GM04504 (cell line): ENCODE measurements at regions not wholly inside any gene's neighbourhood (a gene's known extent, or its start where the extent isn't known, plus 50 kb on each side); places are given as distances from the start of the nearest gene placed in this dataset.
A peak's percentile ranks its signal among the peaks of the same experiment; 100 is the strongest.
"Not testable (repeated sequence)": the region's sequence is repeated elsewhere in the genome, so short reads cannot be mapped to it uniquely, and the experiment has no call there.

Experiments
- DNase-seq: peaks from one replicate; pipeline ENCODE4 v3.0.0-alpha.2; 2012; ENCODE audit warnings: low read depth

- DNase-seq: peak; percentile 8
These were observed 328.4 kb downstream of the PAPSS1 start for GRCh38 chr4:107391630-107392028.

GRCh38 chr4:107391009-107391629 lies 328.9 kb downstream of the PAPSS1 start:
- no peak for DNase-seq

- no peak for DNase-seq
These were observed 330.1 kb downstream of the PAPSS1 start for GRCh38 chr4:107389965-107390364.

GRCh38 chr4:107388736-107389274 lies 331.2 kb downstream of the PAPSS1 start:
- no peak for DNase-seq

- no peak for DNase-seq
These were observed 339.1 kb downstream of the PAPSS1 start for GRCh38 chr4:107380836-107381438.

GRCh38 chr4:107380190-107380589 lies 339.8 kb downstream of the PAPSS1 start:
- DNase-seq: no peak

- no peak for DNase-seq
These were observed 340.8 kb downstream of the PAPSS1 start for GRCh38 chr4:107379054-107379869.

- DNase-seq: no peak
These were observed 340.2 kb upstream of the DKK2 start for GRCh38 chr4:107376293-107376692.

GRCh38 chr4:107366900-107367299 lies 330.8 kb upstream of the DKK2 start:
- DNase-seq: no peak

- no peak for DNase-seq
These were observed 330.1 kb upstream of the DKK2 start for GRCh38 chr4:107366016-107366735.

GRCh38 chr4:107363125-107363524 lies 327.0 kb upstream of the DKK2 start:
- DNase-seq: no peak

GRCh38 chr4:107359208-107359607 lies 323.1 kb upstream of the DKK2 start:
- DNase-seq: no peak

GRCh38 chr4:107354304-107354703 lies 318.2 kb upstream of the DKK2 start:
- peak; percentile 6 for DNase-seq

- DNase-seq: no peak
These were observed 315.1 kb upstream of the DKK2 start for GRCh38 chr4:107351196-107351595.

GRCh38 chr4:107349732-107350131 lies 313.6 kb upstream of the DKK2 start:
- no peak for DNase-seq

- DNase-seq: no peak
These were observed 313.2 kb upstream of the DKK2 start for GRCh38 chr4:107349266-107349665.

GRCh38 chr4:107348188-107349050 lies 312.3 kb upstream of the DKK2 start:
- DNase-seq: no peak

- DNase-seq: no peak
These were observed 297.4 kb upstream of the DKK2 start for GRCh38 chr4:107333518-107333917.

GRCh38 chr4:107332656-107333055 lies 296.5 kb upstream of the DKK2 start:
- DNase-seq: not testable (repeated sequence)

- DNase-seq: no peak
These were observed 294.8 kb upstream of the DKK2 start for GRCh38 chr4:107330916-107331315.

GRCh38 chr4:107319386-107319785 lies 283.3 kb upstream of the DKK2 start:
- no peak for DNase-seq
